Brain microvascular endothelial cell (primary cell): ENCODE measurements at regions not wholly inside any gene's neighbourhood (a gene's known extent, or its start where the extent isn't known, plus 50 kb on each side); places are given as distances from the start of the nearest gene placed in this dataset.
"Not testable (repeated sequence)": the region's sequence is repeated elsewhere in the genome, so short reads cannot be mapped to it uniquely, and the experiment has no call there.

Experiments used
- DNase-seq: peaks from one replicate; pipeline ENCODE4 v3.0.0-alpha.2; 2020
- H3K27ac ChIP-seq: fragments of 250-450 bp; sonication (Bioruptor Pico); 2 replicates; pipeline ENCODE4 v1.5.1; 2020; ENCODE audit warnings: mild to moderate bottlenecking, moderate library complexity
- H3K27me3 ChIP-seq: fragments of 250-450 bp; sonication (Bioruptor Pico); replicated peaks from 2 replicates; pipeline ENCODE4 v1.5.1; 2020; ENCODE audit warnings: mild to moderate bottlenecking
- H3K36me3 ChIP-seq: fragments of 250-450 bp; sonication (Bioruptor Pico); replicated peaks from 2 replicates; pipeline ENCODE4 v1.5.1; 2020; ENCODE audit warnings: mild to moderate bottlenecking
- H3K4me3 ChIP-seq: 2 replicates; pipeline ENCODE4 v1.5.1; 2011; ENCODE audit warnings: low read depth, mild to moderate bottlenecking, control low read depth, low read length, moderate library complexity
- CTCF ChIP-seq: IDR thresholded peaks from 2 replicates; pipeline ENCODE4 v1.5.1; 2011; ENCODE audit warnings: low read depth, mild to moderate bottlenecking, moderate library complexity, low read length, control low read depth, inconsistent platforms; ENCODE audit errors: missing control alignments
- in situ Hi-C: cut with HindIII; loops from 2 replicates; pipeline ENCODE4 v1.10.0; 2017; ENCODE audit warnings: low sequenced_read_pairs, low pct_ligation_motif_present

- no peak overlapping the region for H3K4me3 ChIP-seq
- no peaks in the 10 kb centered on the region for H3K27me3 ChIP-seq
- H3K27ac ChIP-seq = no peak overlapping the region
- in situ Hi-C loops = loop anchor here (25.0 kb wide), 1 partner anchor 379 kb away; the partner anchor contains the start of gene NUDT4
- H3K36me3 ChIP-seq = no peaks in the 10 kb centered on the region
- no peak for TF ChIP-seq CTCF
- no peak for DNase-seq
Measured at GRCh38 chr12:93008044-93008778, 79.1 kb upstream of the EEA1 start.

- H3K4me3 ChIP-seq, H3K36me3 ChIP-seq, DNase-seq, H3K27me3 ChIP-seq, H3K27ac ChIP-seq: not testable (repeated sequence)
- in situ Hi-C loops = loop anchor here (25.0 kb wide), 1 partner anchor 378 kb away; the partner anchor contains the start of gene NUDT4
Measured at GRCh38 chr12:93008880-93009279, 79.8 kb upstream of the EEA1 start.

- TF ChIP-seq CTCF = no peak
- in situ Hi-C loops = loop anchor here (25.0 kb wide), 1 partner anchor 378 kb away; the partner anchor contains the start of gene NUDT4
- H3K36me3 ChIP-seq = no peaks in the 10 kb centered on the region
- no peak overlapping the region for H3K4me3 ChIP-seq
- H3K27ac ChIP-seq = no peak overlapping the region
- no peaks in the 10 kb centered on the region for H3K27me3 ChIP-seq
- DNase-seq = no peak
Measured at GRCh38 chr12:93009533-93009932, 80.4 kb upstream of the EEA1 start.

- no peak for DNase-seq
- no peak for TF ChIP-seq CTCF
- Histone ChIP-seq H3K36me3 (no peaks in the 10 kb centered on the region), H3K27me3 (no peaks in the 10 kb centered on the region), H3K4me3 (no peak overlapping the region), H3K27ac (no peak overlapping the region)
- in situ Hi-C loops = loop anchor here (25.0 kb wide), 1 partner anchor 377 kb away; the partner anchor contains the start of gene NUDT4
Measured at GRCh38 chr12:93010461-93010860, 81.4 kb upstream of the EEA1 start.

- DNase-seq = no peak
- no peak overlapping the region for H3K4me3 ChIP-seq
- no peak for TF ChIP-seq CTCF
- H3K36me3 ChIP-seq = no peaks in the 10 kb centered on the region
- no peaks in the 10 kb centered on the region for H3K27me3 ChIP-seq
- in situ Hi-C loops = loop anchor here (25.0 kb wide), 1 partner anchor 376 kb away; the partner anchor contains the start of gene NUDT4
- H3K27ac ChIP-seq = no peak overlapping the region
Measured at GRCh38 chr12:93011100-93011499, 82.0 kb upstream of the EEA1 start.

GRCh38 chr12:93015871-93016751, 87.0 kb upstream of the EEA1 start:
- no peak for DNase-seq
- no peaks in the 10 kb centered on the region for H3K27me3 ChIP-seq
- TF ChIP-seq CTCF = no peak
- no peak overlapping the region for H3K27ac ChIP-seq
- H3K4me3 ChIP-seq = no peak overlapping the region
- H3K36me3 ChIP-seq = no peaks in the 10 kb centered on the region
- in situ Hi-C loops = loop anchor here (25.0 kb wide), 1 partner anchor 371 kb away; the partner anchor contains the start of gene NUDT4
